IPS-15b (cell line): ENCODE measurements at regions not wholly inside any gene's neighbourhood (a gene's known extent, or its start where the extent isn't known, plus 50 kb on each side); places are given as distances from the start of the nearest gene placed in this dataset.

ENCODE experiments used
- H3K27me3 ChIP-seq: one replicate; pipeline ENCODE4 v1.6.1; 2013; ENCODE audit warnings: low read length; ENCODE audit not compliant: control insufficient read depth, insufficient read depth
- H3K36me3 ChIP-seq: one replicate; pipeline ENCODE4 v1.6.1; 2013; ENCODE audit warnings: low read length; ENCODE audit not compliant: control insufficient read depth, insufficient read depth
- H3K4me1 ChIP-seq: one replicate; pipeline ENCODE4 v1.6.1; 2013; ENCODE audit warnings: mild to moderate bottlenecking, low read length; ENCODE audit not compliant: control insufficient read depth, insufficient read depth
- H3K4me3 ChIP-seq: one replicate; pipeline ENCODE4 v1.5.1; 2013; ENCODE audit warnings: low read depth, low read length
- H3K9ac ChIP-seq: one replicate; pipeline ENCODE4 v1.6.1; 2013; ENCODE audit warnings: low read depth, mild to moderate bottlenecking, low read length
- H3K9me3 ChIP-seq: one replicate; pipeline ENCODE4 v1.6.1; 2013; ENCODE audit warnings: mild to moderate bottlenecking, low read length; ENCODE audit not compliant: control insufficient read depth, insufficient read depth

DNA sequence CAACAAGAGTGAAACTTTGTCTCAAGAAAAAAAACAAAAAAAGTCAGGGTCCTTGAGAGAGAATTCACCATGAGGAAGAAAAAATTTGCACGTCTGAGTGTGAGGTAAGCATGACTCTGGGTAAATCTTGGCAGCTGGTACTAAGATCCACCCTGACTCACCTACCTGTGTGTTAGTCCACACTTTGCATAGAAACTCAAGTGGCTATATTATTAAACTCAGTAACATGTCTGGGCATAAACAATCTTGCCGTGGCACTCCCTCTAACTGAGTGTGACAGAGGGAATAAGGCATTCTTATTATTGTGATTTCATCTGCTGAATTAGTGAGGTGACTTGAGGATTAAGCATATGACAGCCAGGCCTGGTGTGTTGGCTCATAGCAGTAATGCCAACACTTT lies 259.4 kb upstream of the VLDLR start:
- Histone ChIP-seq H3K9ac (no peak overlapping the region), H3K4me1 (peaks cover 14% of the 10 kb centered on the region), H3K9me3 (no peaks in the 10 kb centered on the region), H3K36me3 (no peaks in the 10 kb centered on the region), H3K4me3 (no peak overlapping the region), H3K27me3 (no peaks in the 10 kb centered on the region)

DNA sequence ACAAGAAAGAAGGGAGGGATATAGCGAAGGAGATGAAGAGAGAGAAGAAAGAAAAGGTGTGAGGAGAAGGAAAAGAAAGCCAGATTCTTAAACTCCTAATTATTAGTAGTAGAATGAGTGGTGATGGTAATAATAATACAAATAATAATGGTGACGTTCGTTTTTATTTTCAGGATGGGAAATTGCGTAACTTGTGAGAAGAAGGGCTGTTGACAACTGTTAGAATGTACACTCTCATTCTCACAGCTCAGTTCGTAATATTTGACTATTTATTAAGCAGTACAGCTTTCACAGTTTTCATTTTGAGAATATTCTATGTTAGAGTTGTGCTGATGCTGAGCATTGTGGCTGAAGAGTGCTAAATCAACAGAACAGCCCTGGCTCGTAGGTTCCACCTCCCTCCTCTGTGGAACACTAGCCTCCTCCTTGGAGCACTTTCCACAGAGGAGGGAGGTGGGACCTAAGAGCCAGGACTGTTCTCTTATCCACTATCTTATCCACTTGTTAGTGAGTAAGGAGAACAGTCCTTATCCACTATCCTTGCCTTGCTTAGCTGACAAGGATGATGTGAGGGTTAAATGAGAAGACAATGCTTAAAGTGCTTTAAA lies 258.3 kb upstream of the VLDLR start:
- Histone ChIP-seq H3K9me3 (no peaks in the 10 kb centered on the region), H3K9ac (no peak overlapping the region), H3K36me3 (no peaks in the 10 kb centered on the region), H3K27me3 (no peaks in the 10 kb centered on the region), H3K4me3 (no peak overlapping the region), H3K4me1 (peaks cover 14% of the 10 kb centered on the region)

DNA sequence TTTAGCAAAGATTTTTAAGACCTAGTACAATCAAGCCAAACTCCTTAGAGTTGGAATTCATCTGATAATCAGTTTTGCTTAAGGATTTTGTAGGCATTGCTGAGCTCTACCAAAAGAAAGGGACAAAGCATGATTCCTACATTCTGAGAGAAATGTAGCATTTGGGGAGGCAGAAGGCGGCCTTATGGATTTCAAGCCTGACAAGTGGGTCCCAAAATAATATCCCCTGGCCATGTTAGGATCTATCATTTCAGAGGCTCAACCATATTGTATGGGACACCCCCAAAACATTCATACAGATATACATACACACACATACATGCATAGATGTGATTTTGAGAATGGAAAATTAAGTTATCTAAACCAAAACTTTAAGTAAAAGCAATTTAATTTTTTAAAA lies 257.8 kb upstream of the VLDLR start:
- no peaks in the 10 kb centered on the region for H3K36me3 ChIP-seq
- no peaks in the 10 kb centered on the region for H3K9me3 ChIP-seq
- H3K4me1 ChIP-seq = peaks cover 14% of the 10 kb centered on the region
- no peak overlapping the region for H3K4me3 ChIP-seq
- H3K27me3 ChIP-seq = no peaks in the 10 kb centered on the region
- no peak overlapping the region for H3K9ac ChIP-seq

DNA sequence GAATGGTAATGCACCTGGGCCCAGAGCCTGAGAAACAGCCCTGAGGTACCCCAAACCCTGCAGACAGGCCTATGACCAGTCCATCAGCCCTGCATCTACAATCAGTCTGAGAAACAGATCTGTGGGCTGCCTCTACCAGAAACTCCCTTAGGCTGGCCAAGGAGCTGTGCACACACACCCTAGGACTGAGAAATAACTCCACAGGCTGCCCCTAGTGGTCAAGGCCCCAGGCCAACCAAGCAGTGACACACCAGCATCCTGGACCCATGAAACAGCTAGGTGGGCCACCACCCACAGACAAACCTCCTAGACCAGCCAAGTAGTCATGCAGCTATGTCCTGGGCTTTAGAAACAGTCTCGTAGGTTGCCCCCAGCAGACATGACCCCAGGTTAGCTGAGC lies 253.6 kb upstream of the VLDLR start:
- H3K4me3 ChIP-seq = no peak overlapping the region
- no peak overlapping the region for H3K9ac ChIP-seq
- H3K4me1 ChIP-seq = peaks cover 3% of the 10 kb centered on the region
- no peaks in the 10 kb centered on the region for H3K36me3 ChIP-seq
- no peaks in the 10 kb centered on the region for H3K27me3 ChIP-seq
- H3K9me3 ChIP-seq = no peaks in the 10 kb centered on the region

DNA sequence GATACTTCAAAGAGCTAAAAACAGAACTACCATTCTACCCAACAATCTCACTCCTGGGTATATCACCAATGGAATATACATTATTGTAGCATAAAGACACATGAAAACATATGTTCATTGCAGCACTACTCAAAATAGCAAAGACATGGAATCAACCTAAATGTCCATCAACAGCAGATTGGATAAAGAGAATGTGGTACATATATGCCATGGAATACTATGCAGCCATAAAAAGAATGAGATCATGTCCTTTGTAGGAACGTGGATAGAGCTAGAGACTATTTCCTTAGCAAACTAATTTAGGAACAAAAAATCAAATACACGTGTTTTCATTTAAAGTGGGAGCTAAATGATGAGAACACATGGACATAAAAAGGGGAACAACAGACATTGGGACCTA lies 247.9 kb upstream of the VLDLR start:
- Histone ChIP-seq H3K36me3 (no peaks in the 10 kb centered on the region), H3K27me3 (no peaks in the 10 kb centered on the region), H3K4me3 (no peak overlapping the region), H3K9ac (no peak overlapping the region), H3K9me3 (peaks cover 7% of the 10 kb centered on the region), H3K4me1 (no peaks in the 10 kb centered on the region)

DNA sequence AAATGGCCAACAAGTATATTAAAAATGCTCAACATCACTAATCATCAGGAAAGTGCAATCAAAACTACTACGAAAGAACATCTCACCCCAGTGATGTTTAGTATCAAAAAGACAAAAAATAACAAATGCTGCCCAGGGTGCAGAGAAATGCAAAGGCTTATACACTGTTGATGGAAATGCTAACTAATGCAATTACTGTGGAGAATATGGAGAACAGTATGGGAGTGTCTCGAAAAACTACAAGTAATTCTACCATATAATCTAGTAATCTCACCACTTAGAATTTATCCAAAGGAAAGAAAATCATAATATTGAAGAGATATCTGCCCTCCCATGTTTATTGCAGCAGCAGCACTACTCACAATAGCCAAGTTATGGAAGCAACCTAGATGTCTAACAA lies 246.5 kb upstream of the VLDLR start:
- H3K4me3 ChIP-seq = no peak overlapping the region
- no peaks in the 10 kb centered on the region for H3K36me3 ChIP-seq
- H3K9ac ChIP-seq = no peak overlapping the region
- H3K4me1 ChIP-seq = no peaks in the 10 kb centered on the region
- peaks cover 7% of the 10 kb centered on the region for H3K9me3 ChIP-seq
- H3K27me3 ChIP-seq = no peaks in the 10 kb centered on the region

DNA sequence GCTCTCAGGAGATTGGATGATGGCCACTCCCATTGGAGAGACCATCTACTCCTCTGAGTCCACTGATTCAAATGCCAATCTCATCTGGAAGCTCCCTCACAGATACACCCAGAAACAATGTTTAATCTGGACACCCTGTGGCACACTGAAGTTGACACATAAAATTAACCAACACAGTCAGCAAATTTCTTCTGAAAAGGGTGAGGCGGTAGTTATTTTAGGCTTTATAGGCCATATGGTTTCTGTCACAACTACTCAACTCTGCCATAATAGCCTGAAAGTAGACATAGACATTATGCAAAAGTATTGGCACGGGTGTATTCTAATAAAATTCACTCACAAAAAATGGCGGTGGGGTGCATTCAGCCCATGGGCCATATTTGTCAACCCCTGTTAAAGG lies 244.5 kb upstream of the VLDLR start:
- H3K4me3 ChIP-seq = no peak overlapping the region
- H3K4me1 ChIP-seq = no peaks in the 10 kb centered on the region
- no peak overlapping the region for H3K9ac ChIP-seq

DNA sequence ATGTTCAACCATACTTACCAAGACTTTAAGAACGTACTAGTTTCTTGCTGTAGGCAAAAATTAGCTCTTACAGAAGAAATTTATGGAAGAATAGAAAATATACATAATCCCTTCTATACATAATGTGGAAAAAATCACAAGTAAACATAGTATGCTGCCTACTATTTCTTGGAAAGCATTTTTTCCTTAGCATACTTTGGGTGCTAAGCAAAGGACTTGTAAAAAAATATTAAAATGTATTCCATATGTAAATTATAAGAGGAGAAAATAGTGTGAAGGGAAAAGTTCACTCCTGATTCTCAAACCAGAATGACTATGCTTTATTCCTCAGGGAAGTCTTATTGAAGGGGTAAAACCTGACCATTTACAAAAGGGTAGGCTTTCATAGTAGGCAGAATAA lies 243.8 kb upstream of the VLDLR start:
- peaks cover 7% of the 10 kb centered on the region for H3K9me3 ChIP-seq
- no peak overlapping the region for H3K9ac ChIP-seq
- H3K4me1 ChIP-seq = no peaks in the 10 kb centered on the region
- no peaks in the 10 kb centered on the region for H3K27me3 ChIP-seq
- H3K4me3 ChIP-seq = no peak overlapping the region
- H3K36me3 ChIP-seq = no peaks in the 10 kb centered on the region

More for the DNA sequence above, 244.5 kb upstream of the VLDLR start:
- Histone ChIP-seq H3K9me3 (peaks cover 7% of the 10 kb centered on the region), H3K27me3 (no peaks in the 10 kb centered on the region), H3K36me3 (no peaks in the 10 kb centered on the region)

DNA sequence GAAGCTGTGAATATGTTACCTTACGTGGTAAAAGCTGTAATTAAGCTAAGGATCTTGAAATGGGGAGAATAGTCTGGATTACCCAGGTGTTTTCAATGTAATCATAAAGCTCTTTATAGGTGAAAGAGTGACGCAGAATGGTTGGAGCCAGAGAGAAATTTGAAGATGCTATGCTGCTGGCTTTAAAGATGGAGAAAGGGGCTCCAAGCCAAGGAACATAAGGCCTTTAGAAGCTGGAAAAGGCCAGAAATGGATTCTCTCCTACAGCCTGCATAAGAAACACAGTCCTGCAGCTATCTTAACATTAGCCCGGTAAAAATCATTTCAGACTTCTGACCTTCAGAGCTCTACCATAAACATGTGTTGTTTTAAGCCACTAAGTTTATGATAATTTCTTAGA lies 243.3 kb upstream of the VLDLR start:
- Histone ChIP-seq H3K9ac (no peak overlapping the region), H3K4me3 (no peak overlapping the region), H3K9me3 (peaks cover 7% of the 10 kb centered on the region)

DNA sequence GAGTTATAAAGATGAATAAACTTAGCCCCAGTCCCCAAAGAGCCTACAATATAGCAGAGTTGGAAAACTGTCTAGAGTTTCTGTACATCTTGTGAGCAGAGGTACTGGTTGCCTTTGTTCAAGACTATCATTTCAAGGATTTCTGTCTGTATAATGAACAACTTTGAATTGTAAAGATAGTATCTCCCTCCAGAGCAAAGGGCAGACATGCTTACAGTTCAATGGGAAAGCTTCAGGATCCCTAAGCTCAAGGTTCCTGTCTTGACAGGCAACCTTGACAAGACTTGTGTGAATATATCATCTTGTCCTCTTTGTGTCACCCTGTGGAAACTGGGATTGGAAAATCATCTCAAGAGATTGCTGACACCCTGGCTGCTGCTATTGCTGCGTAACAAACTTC lies 242.8 kb upstream of the VLDLR start:
- Histone ChIP-seq H3K27me3 (no peaks in the 10 kb centered on the region), H3K4me3 (no peak overlapping the region), H3K4me1 (no peaks in the 10 kb centered on the region), H3K9ac (no peak overlapping the region), H3K9me3 (peaks cover 7% of the 10 kb centered on the region), H3K36me3 (no peaks in the 10 kb centered on the region)

More for the DNA sequence above, 243.3 kb upstream of the VLDLR start:
- H3K27me3 ChIP-seq = no peaks in the 10 kb centered on the region
- H3K36me3 ChIP-seq = no peaks in the 10 kb centered on the region
- no peaks in the 10 kb centered on the region for H3K4me1 ChIP-seq

DNA sequence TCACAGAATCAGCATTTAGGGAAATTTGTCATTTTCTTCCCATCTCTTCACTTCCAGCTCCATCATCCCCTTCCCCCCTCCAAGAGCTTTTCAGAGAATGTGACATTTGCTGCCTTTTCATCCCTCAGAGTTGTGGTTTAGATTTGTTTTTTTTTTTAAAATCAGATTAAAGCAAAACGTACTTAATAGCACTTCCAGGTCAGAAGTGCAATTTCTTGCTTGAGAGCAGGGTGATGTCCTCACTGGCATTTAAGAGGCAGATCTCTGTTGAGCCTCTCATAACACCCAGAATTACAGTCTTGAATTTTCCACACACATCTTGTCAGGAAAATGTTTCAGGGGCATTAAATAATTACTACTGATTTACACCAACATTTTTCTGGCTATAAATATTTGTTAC lies 236.8 kb upstream of the VLDLR start:
- Histone ChIP-seq H3K27me3 (no peaks in the 10 kb centered on the region), H3K9me3 (no peaks in the 10 kb centered on the region), H3K4me1 (no peaks in the 10 kb centered on the region), H3K9ac (no peak overlapping the region), H3K36me3 (no peaks in the 10 kb centered on the region), H3K4me3 (no peak overlapping the region)

DNA sequence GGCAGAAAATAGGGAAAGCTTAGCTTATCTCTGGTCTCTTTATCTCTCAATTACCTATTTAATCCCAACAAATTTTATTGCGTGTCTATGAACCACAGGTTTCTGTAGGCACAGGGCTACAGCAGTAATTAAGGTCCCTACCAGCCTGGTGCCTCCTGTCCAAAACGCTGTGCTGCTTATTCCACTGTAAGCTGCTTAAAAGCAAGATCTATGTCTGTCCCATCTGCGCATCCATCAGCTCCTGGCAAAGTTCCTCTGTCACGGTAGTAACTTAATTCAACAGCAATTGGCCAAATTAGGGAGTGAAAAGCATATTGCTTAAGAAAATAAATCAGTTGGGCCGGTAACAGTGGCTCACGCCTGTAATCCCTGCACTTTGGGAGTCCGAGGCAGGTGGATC lies 235.8 kb upstream of the VLDLR start:
- no peak overlapping the region for H3K9ac ChIP-seq
- H3K9me3 ChIP-seq = no peaks in the 10 kb centered on the region
- H3K4me1 ChIP-seq = no peaks in the 10 kb centered on the region
- H3K4me3 ChIP-seq = no peak overlapping the region
- no peaks in the 10 kb centered on the region for H3K36me3 ChIP-seq
- H3K27me3 ChIP-seq = no peaks in the 10 kb centered on the region
